ENCODE measurements at regions not wholly inside any gene's neighbourhood (a gene's known extent, or its start where the extent isn't known, plus 50 kb on each side); places are given as distances from the start of the nearest gene placed in this dataset.

DNA sequence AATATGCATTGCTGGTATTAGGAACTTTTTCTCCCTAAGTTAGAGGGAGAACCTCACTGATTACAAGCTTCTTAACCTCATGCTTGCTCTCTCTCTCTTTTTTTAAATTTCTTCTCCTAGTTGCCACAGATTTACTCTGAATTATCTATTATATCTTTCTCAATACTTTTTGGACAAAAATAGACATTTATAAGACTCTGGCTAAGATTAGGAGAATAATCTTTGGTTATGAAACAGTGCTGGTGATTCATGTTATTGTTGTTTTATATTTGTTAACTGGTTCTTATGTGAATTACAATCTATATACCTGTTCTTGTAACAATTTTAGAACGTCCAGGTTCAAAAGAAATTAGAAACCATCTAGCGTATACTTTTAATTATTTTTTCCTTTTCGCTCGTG is 187.8 kb downstream of the OGFRL1 start:
- TF ChIP-seq, protein P1, sequence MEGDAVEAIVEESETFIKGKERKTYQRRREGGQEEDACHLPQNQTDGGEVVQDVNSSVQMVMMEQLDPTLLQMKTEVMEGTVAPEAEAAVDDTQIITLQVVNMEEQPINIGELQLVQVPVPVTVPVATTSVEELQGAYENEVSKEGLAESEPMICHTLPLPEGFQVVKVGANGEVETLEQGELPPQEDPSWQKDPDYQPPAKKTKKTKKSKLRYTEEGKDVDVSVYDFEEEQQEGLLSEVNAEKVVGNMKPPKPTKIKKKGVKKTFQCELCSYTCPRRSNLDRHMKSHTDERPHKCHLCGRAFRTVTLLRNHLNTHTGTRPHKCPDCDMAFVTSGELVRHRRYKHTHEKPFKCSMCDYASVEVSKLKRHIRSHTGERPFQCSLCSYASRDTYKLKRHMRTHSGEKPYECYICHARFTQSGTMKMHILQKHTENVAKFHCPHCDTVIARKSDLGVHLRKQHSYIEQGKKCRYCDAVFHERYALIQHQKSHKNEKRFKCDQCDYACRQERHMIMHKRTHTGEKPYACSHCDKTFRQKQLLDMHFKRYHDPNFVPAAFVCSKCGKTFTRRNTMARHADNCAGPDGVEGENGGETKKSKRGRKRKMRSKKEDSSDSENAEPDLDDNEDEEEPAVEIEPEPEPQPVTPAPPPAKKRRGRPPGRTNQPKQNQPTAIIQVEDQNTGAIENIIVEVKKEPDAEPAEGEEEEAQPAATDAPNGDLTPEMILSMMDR (IDR thresholded peaks at IDR 0.05), result no peak
- DNase-seq (ENCODE audit: low spot score), result no peak
- no peak for ATAC-seq (ENCODE audit: low FRiP score)

DNA sequence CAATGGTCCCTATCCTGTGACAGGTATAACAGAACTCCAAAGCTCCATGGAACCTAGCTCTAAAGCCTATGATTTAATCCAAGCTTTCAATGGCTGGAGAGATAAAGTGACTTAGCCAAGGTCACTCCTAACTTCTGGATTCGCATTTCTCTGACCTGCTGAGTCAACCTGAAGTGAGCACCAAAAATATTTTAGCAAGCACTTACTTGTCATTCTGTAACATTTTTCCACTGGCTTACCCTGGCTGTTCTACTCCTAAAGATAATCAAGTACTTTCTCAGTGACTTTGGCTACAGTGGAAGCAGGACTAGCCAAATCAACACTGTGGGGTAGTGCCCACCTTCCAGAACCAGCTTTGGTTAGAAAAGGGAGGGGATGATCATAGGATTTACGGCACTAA is 188.3 kb downstream of the OGFRL1 start:
- ATAC-seq (ENCODE audit: low FRiP score), result no peak
- TF ChIP-seq, protein P1 (IDR thresholded peaks at IDR 0.05), result no peak
- DNase-seq (ENCODE audit: low spot score), result no peak

GRCh38 chr6:71478834-71479541 is 190.4 kb downstream of the OGFRL1 start:
- TF ChIP-seq, protein P1 (IDR thresholded peaks at IDR 0.05), result no peak
- ATAC-seq (ENCODE audit: low FRiP score) (peak; percentile 45), DNase-seq (ENCODE audit: low spot score) (no peak)

- ATAC-seq (ENCODE audit: low FRiP score) (no peak), DNase-seq (ENCODE audit: low spot score) (no peak)
- TF ChIP-seq, protein P1 (IDR thresholded peaks at IDR 0.05), result no peak
Observed at GRCh38 chr6:71480577-71480976, 192.0 kb downstream of the OGFRL1 start.

DNA sequence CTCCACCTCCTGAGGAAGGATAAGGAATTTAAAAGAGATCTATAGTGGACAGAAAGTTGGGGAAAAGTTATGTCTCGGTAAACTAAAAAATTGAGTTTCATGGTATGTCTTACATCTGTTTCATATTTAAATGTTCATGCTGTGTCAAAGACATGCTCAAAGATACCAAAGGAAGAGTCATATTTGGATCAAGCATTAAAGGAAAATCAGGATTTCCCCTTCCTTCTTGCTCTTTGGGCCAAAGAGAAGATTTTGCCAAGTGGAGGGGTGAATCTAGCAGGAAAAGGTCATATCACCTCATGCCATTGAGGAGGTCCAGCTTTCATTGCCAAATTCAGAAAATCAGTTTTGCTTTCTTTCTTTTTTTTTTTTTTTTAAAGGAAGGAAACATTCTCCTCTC is 192.4 kb downstream of the OGFRL1 start:
- TF ChIP-seq, protein P1 (IDR thresholded peaks at IDR 0.05), result no peak
- DNase-seq (ENCODE audit: low spot score) (no peak), ATAC-seq (ENCODE audit: low FRiP score) (no peak)

GRCh38 chr6:71481801-71482200 is 193.2 kb downstream of the OGFRL1 start:
- ATAC-seq (ENCODE audit: low FRiP score), result no peak
- DNase-seq (ENCODE audit: low spot score), result no peak
- TF ChIP-seq, protein P1 (IDR thresholded peaks at IDR 0.05), result no peak

- TF ChIP-seq, protein P1 (IDR thresholded peaks at IDR 0.05), result no peak
- no peak for ATAC-seq (ENCODE audit: low FRiP score)
- DNase-seq (ENCODE audit: low spot score), result no peak
Observed at GRCh38 chr6:71482742-71483141, 194.1 kb downstream of the OGFRL1 start.
